H54 (cell line): ENCODE measurements at regions not wholly inside any gene's neighbourhood (a gene's known extent, or its start where the extent isn't known, plus 50 kb on each side); places are given as distances from the start of the nearest gene placed in this dataset.

ENCODE experiments used
- DNase-seq: peaks from one replicate; pipeline ENCODE4 v3.0.0; 2011; ENCODE audit warnings: low spot score, mixed read lengths; ENCODE audit not compliant: insufficient read length
- FAIRE-seq: peaks from 3 replicates; lab custom pipeline; 2011; peaks lifted over from hg19 to GRCh38; lab: Jason Lieb, UNC
- POLR2A ChIP-seq: IDR thresholded peaks from 2 replicates; pipeline ENCODE4 v1.6.1; 2011; ENCODE audit warnings: low read depth, mild to moderate bottlenecking, low read length

GRCh38 chr2:21793461-21793860 lies 669.7 kb downstream of the TDRD15 start:
- TF ChIP-seq POLR2A = no peak

GRCh38 chr2:21794611-21795010 lies 670.8 kb downstream of the TDRD15 start:
- DNase-seq (no peak), FAIRE-seq (no peak)
- no peak for TF ChIP-seq POLR2A

More at GRCh38 chr2:21793461-21793860, 669.7 kb downstream of the TDRD15 start:
- DNase-seq (no peak), FAIRE-seq (no peak)

- no peak for DNase-seq
- no peak for TF ChIP-seq POLR2A
- no peak for FAIRE-seq
Measured at GRCh38 chr2:21800356-21800755, 676.6 kb downstream of the TDRD15 start.

GRCh38 chr2:21803550-21803949 lies 679.8 kb downstream of the TDRD15 start:
- FAIRE-seq (no peak), DNase-seq (no peak)
- no peak for TF ChIP-seq POLR2A

GRCh38 chr2:21804151-21804550 lies 680.4 kb downstream of the TDRD15 start:
- TF ChIP-seq POLR2A = no peak
- DNase-seq (no peak), FAIRE-seq (no peak)

GRCh38 chr2:21811541-21811940 lies 687.8 kb downstream of the TDRD15 start:
- FAIRE-seq (no peak), DNase-seq (no peak)
- TF ChIP-seq POLR2A = no peak

GRCh38 chr2:21812766-21813165 lies 689.0 kb downstream of the TDRD15 start:
- TF ChIP-seq POLR2A = no peak
- FAIRE-seq = no peak
- no peak for DNase-seq

GRCh38 chr2:21814588-21815149 lies 690.9 kb downstream of the TDRD15 start:
- DNase-seq (no peak), FAIRE-seq (no peak)
- no peak for TF ChIP-seq POLR2A

- DNase-seq (no peak), FAIRE-seq (no peak)
- TF ChIP-seq POLR2A = no peak
Measured at GRCh38 chr2:21818212-21818795, 694.5 kb downstream of the TDRD15 start.

GRCh38 chr2:21819454-21819853 lies 695.7 kb downstream of the TDRD15 start:
- no peak for FAIRE-seq
- no peak for DNase-seq
- no peak for TF ChIP-seq POLR2A

- no peak for TF ChIP-seq POLR2A
- no peak for DNase-seq
- no peak for FAIRE-seq
Measured at GRCh38 chr2:21820271-21820670, 696.5 kb downstream of the TDRD15 start.

GRCh38 chr2:21821672-21822227 lies 698.0 kb downstream of the TDRD15 start:
- FAIRE-seq (no peak), DNase-seq (no peak)

GRCh38 chr2:21822505-21822904 lies 698.7 kb downstream of the TDRD15 start:
- no peak for DNase-seq
- TF ChIP-seq POLR2A = no peak
- FAIRE-seq = no peak

More at GRCh38 chr2:21821672-21822227, 698.0 kb downstream of the TDRD15 start:
- TF ChIP-seq POLR2A = no peak

- TF ChIP-seq POLR2A = no peak
- FAIRE-seq (no peak), DNase-seq (no peak)
Measured at GRCh38 chr2:21833767-21834166, 710.0 kb downstream of the TDRD15 start.

GRCh38 chr2:21836261-21836660 lies 712.5 kb downstream of the TDRD15 start:
- TF ChIP-seq POLR2A = no peak
- FAIRE-seq (no peak), DNase-seq (no peak)
